GM18873 (cell line): ENCODE measurements at regions not wholly inside any gene's neighbourhood (a gene's known extent, or its start where the extent isn't known, plus 50 kb on each side); places are given as distances from the start of the nearest gene placed in this dataset.

Experiments used
- ATAC-seq: cut with Tn5 transposase; IDR thresholded peaks from one replicate; pipeline ENCODE4 v1.9.1; 2021; ENCODE audit warnings: mild to moderate bottlenecking, moderate library complexity, moderate number of reproducible peaks; ENCODE audit not compliant: unreplicated experiment, low FRiP score

DNA sequence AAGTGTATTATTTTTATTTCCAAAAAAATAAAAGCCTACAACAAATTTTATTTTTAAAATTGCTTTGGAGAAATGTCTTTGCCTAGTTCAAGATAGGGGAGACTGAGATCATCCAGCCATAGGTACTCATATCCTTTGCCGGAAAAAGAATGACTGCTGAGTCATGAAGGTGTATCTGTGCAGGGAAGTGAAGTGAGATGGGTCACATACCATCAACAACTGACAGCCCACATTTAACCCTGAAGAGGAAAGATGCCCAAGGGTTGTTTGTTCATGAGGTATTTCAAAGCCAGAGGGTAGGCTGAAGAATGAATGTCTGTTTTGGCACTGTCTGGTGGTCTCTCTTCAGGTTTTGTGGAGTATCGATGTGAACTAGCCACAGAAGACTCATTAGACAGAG lies 106.7 kb upstream of the TTC29 start:
- ATAC-seq: no peak

DNA sequence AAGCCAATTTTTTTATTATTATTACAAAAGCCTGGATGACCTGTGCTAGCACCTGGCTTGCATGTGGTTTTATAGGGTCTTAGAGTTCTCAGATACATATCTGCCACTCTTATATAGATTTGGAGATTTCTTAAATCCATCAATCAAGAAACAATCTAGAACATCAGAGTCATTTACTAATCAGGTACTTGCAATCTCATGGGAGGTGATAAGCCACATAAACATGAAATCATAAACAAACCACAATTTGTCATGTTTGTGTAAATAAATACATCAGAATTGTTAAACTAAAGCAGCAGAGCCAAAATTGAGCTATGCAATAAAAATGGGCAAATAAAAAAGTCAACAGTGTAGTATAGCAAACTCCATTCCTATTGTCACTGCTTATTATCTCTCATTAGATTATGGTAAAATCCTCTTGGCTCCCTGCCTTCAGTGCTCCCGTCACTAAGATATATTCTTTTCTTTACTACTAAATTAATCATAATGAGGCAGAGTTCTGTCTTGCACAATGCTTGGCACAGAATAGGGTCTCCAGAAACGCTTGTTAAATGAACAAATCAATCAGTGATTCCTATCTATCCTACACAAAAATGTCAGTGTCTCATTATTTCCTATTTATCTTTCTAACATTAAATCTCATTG lies 108.7 kb upstream of the TTC29 start:
- ATAC-seq: no peak

- no peak for ATAC-seq
These were observed 111.4 kb upstream of the TTC29 start for GRCh38 chr4:147056940-147057610.

DNA sequence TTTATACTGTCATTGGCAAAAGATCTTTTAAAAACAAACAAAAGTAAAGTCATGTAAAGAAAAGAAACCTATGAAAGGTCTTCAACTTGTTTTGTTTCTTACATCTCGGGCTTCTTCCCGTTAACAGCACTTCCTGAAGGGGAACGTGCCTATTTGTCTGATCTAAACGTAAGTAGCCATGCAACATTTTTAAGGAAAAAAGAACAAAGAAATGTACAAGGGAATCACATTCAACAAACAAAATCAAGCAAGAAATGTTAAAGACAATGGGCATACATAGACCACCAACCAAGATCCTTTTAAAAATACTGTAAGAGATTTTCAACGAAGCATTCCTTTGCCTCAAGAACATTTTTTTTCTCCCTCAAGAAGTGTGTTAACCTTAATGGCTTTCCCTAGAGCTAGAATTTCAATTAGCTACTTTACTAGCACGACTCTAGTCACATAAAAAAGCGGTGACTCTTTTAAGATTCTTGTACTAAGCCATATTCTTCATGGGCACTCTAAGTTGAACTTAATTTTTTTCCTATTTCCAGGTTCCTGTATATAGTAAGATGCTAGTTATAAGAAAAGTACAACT lies 112.0 kb upstream of the TTC29 start:
- ATAC-seq: no peak

DNA sequence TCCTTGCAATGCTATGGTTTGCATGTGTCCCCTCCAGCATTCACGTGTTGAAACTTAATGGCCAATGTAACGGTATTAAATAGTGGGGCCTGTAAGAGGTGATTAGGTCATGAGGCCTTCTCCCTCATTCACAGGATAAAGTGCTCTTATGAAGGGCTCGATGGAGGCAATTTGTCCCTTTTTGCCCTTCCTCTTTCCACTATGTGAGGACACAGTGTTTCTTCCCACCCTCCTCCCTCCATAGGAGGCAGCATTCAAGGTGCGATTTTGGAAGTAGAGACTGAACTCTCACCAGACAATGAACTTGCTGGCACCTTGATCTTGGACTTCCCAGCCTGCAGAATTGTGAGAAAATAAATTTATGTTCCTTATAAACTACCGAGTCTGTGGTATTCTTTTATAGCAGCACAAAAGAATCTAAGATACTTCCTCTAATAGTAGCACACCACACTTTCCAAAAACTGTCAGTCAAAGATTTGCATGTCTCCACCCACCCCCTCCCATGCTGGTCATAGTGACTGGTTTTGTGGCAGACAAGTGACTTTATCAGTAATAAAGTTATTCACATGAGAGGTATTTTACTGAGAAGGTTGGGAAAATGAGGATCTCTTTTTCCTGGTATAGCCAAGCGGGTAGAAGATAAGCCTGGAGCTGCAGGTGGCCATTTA lies 113.5 kb upstream of the TTC29 start:
- no peak for ATAC-seq

DNA sequence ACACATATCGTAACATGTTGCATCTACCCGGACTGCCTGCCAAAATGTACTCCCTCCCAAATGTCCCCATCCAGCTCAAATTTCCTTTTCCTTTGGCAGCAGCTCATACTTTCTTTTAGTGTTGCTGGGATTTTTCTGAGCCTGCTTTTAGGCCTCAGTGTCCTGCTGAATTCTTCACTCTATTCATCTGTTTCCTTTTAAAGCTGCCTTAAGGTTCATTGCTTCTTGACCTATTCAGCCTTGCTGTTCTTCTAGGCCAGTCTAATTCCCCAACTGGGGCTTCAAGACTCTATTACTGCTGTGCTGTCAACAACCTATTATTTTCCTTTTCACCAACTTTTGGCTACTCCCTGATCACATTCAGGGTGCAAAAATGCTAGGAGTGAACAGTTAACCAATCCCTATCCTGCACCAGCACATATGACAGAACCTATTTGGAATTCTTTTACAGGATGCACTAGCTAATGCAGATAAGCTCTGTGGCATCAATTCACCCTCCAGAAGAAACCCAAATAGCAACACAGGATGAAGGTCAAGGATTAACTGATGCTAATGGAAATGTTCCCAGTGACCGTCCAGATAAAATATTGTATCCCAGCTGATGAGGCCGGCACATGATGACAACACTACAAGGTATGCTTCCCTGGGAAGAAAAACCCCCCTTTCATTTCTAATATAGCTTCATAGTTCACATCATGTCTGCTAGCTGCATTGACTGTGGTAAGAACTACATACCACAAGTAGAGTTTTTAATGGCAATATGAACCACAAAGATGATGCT lies 114.7 kb upstream of the TTC29 start:
- ATAC-seq: no peak

- no peak for ATAC-seq
These were observed 119.2 kb upstream of the TTC29 start for GRCh38 chr4:147064856-147065255.

GRCh38 chr4:147068564-147068963 lies 122.9 kb upstream of the TTC29 start:
- ATAC-seq: no peak

GRCh38 chr4:147071209-147071740 lies 125.6 kb upstream of the TTC29 start:
- ATAC-seq: no peak

GRCh38 chr4:147076179-147076578 lies 130.5 kb upstream of the TTC29 start:
- ATAC-seq: no peak

DNA sequence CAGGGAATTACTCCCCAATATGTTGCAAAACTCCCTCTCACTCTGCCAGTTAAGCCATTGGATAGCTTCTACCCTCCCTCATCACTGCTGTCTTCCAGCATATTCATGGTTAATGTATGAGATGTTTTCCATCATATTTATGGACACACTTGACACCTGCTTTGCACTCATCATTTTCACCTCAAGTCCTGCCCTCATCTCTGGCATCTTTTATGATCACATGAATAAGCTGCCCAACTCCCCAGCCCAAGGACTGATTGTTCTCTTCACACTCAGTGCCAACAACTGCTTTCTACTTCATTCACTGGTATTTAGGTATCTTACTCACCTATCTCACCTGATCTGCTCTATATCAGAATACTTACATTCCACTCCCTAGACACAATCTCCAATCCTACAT lies 131.1 kb upstream of the TTC29 start:
- no peak for ATAC-seq

GRCh38 chr4:147078362-147078761 lies 132.7 kb upstream of the TTC29 start:
- no peak for ATAC-seq

DNA sequence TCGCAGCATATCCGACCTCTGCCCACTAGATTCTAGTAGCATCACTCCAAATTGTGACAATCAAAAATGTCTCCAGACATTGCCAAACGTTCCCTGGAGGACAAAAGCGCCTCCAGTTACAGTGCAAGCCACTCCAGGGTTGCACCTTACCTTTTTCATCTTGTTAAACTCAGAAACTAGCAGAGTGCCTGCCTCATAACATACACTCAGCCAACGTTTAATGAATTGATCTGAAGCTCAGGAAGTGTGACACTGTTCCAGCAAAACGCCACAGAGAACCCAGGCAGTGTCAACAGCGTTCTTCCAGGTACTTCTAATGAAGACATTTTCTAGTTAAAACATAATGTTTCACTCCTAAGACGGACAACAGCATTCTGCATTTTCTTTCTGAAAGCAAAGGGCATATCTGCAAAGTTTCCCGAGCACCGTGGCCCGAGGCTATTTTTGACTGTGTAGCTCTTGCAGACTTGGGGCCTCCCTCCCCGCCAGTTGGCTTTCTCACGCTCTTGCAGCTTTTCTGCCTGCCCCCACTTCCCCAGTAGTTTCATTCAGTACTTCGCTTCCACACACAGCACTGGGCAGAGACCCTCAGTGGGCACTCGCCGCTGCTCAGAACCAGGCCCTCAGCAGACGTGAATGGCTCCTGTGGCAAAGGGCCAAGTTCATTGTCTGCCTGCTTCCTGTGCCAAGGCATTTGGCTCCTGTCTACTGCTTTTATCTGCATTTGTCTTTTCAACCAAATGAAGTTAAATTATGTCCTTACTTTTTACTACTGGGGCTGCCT lies 133.4 kb upstream of the TTC29 start:
- no peak for ATAC-seq

- ATAC-seq: no peak
These were observed 139.2 kb upstream of the TTC29 start for GRCh38 chr4:147084861-147085260.

DNA sequence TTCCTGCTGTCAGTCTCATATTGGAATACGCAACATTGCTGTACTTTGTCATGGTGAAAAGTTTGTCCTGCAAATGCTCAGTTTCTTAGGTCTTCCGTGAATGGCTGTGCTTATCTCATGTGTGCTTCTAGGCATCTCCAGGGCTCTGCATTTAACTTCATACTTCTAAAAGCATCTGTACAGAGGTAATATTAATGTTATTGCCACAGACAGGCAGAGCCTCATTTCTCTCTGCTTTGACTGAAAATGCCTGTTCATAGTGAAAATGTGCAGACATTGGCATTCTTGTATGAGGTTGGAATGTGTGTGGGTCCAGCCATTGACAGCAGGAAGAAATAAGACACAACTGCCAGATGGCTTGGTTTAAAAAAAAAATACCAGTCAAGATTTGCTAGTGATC lies 140.1 kb upstream of the TTC29 start:
- ATAC-seq: no peak

DNA sequence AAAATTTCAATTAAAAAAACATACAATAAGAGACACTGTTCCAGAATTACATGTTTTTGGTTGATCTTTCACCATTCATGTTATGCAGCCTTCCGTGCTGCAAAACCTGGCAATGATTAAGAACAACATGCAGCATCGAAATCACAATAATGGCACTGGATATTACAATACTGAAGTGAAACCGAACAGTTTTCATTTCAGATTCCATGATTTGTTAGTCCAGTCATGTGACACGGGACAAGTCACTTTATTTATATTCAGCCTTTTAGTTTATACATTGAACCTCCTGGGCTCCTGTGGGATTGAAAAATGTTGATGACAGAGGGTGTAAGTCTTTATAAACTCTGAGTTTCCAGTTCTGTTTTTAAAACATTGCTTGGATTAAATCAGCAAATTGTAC lies 142.5 kb upstream of the TTC29 start:
- ATAC-seq: no peak

- ATAC-seq: no peak
These were observed 144.8 kb upstream of the TTC29 start for GRCh38 chr4:147090486-147090885.

DNA sequence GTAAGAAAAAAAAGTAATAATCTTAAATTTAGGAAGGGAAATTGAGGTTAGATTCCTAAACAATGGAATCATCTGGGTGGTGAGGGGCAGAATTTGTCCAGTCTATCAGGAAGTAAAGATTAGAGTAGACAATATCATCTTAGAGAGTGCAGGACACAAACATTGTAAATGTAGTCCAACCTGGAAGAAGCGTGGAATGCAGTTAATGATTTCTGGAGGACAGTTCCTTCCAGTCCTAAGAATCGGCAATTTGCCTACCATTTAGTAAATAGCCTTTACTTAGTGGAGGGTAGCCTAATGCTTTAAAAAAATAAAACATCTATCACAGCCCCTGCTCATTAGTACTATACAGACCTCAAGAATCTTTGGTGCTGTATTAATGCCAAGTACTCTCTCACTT lies 147.5 kb upstream of the TTC29 start:
- ATAC-seq: no peak

GRCh38 chr4:147094238-147094637 lies 148.6 kb upstream of the TTC29 start:
- no peak for ATAC-seq
